HepG2 (cell line): ENCODE measurements at regions not wholly inside any gene's neighbourhood (a gene's known extent, or its start where the extent isn't known, plus 50 kb on each side); places are given as distances from the start of the nearest gene placed in this dataset.

Experiments
- ATAC-seq: fragments of 200-7000 bp; cut with Tn5 transposase; 3 replicates; pipeline ENCODE4 v1.9.1; 2020; ENCODE audit warnings: mild to moderate bottlenecking, moderate library complexity
- BruUV-seq: library from RNA; stranded (reverse); fragments of 400-500 nt; replicated peaks from 2 replicates; lab custom pipeline; 2021; lab: Mats Ljungman, UMichigan
- CTCF ChIA-PET: fragments of 300-600 bp; formaldehyde crosslinking; extraction: SDS; loops from one replicate; lab custom pipeline; 2021; ENCODE audit warnings: low total read pairs, inconsistent platforms, low intra/inter-chr PET ratio; lab: Yijun Ruan, JAX
- POLR2A ChIA-PET: fragments of 350-600 bp; sonication (Branson Sonifier 250); formaldehyde crosslinking; loops from one replicate; lab custom pipeline; 2020; ENCODE audit warnings: antibody characterized with exemption, inconsistent platforms; lab: Yijun Ruan, JAX
- DNase-seq: peaks from one replicate; pipeline ENCODE4 v3.0.0-alpha.2; 2015; ENCODE audit warnings: low spot score
- FAIRE-seq: peaks from 3 replicates; lab custom pipeline; 2011; peaks lifted over from hg19 to GRCh38; lab: Jason Lieb, UNC
- H2AFZ ChIP-seq: one replicate; pipeline ENCODE4 v1.6.1; 2011; ENCODE audit warnings: low read length, inconsistent platforms
- H3K27ac ChIP-seq: fragments of 300-600 bp; 3 replicates; pipeline ENCODE4 v1.8.0; 2011; ENCODE audit warnings: mixed run types, mild to moderate bottlenecking, mixed read lengths, low read length, inconsistent platforms; ENCODE audit not compliant: insufficient read depth; ENCODE audit errors: extremely low read length
- H3K27me3 ChIP-seq, 2 experiments: fragments of 200-600 bp in 1 of 2; 2 replicates in 1 of 2; 3 replicates in 1 of 2; pipeline versions ENCODE4 v1.6.0 to v1.8.0; 2011; ENCODE audit warnings: low read length in 2 of 2, mild to moderate bottlenecking in 2 of 2, moderate library complexity in 2 of 2, inconsistent platforms in 1 of 2; ENCODE audit not compliant: insufficient read depth in 2 of 2, control insufficient read depth in 1 of 2
- H3K36me3 ChIP-seq, 2 experiments: fragments of 200-600 bp in 1 of 2; replicated peaks in 1 of 2; 2 replicates in 1 of 2; 3 replicates in 1 of 2; pipeline versions ENCODE4 v1.5.1 to v1.8.0; 2011; ENCODE audit warnings: low read length in 2 of 2, inconsistent platforms in 1 of 2; ENCODE audit not compliant: insufficient read depth in 2 of 2, control insufficient read depth in 1 of 2
- H3K4me1 ChIP-seq: 2 replicates; pipeline ENCODE4 v1.5.1; 2012; ENCODE audit warnings: low read length, inconsistent platforms; ENCODE audit not compliant: insufficient read depth
- H3K4me2 ChIP-seq: 2 replicates; pipeline ENCODE4 v1.6.0; 2011; ENCODE audit warnings: low read depth, low read length, inconsistent platforms
- H3K4me3 ChIP-seq, 3 experiments: fragments of 200-600 bp in 1 of 3; sonication (generic), shearing (Covaris generic) in 1 of 3; replicated peaks in 1 of 3; 2 replicates each; pipeline ENCODE4 v1.5.1; 2011 to 2016; ENCODE audit warnings: low read length in 3 of 3, inconsistent platforms in 2 of 3, low read depth in 2 of 3, mild to moderate bottlenecking in 2 of 3, control low read depth in 1 of 3, mixed read lengths in 1 of 3; ENCODE audit not compliant: insufficient read depth in 1 of 3
- H3K79me2 ChIP-seq: one replicate; pipeline ENCODE4 v1.6.1; 2011; ENCODE audit warnings: low read length, inconsistent platforms; ENCODE audit not compliant: insufficient read depth
- H3K9ac ChIP-seq: 2 replicates; pipeline ENCODE4 v1.6.0; 2011; ENCODE audit warnings: mild to moderate bottlenecking, low read depth, low read length, inconsistent platforms; ENCODE audit not compliant: insufficient read depth
- H3K9me3 ChIP-seq: 2 replicates; pipeline ENCODE4 v1.5.1; 2012; ENCODE audit warnings: mild to moderate bottlenecking, low read length
- H4K20me1 ChIP-seq: 2 replicates; pipeline ENCODE4 v1.6.0; 2011; ENCODE audit warnings: inconsistent platforms, mild to moderate bottlenecking, low read length, moderate library complexity; ENCODE audit not compliant: insufficient read depth
- AFF4 ChIP-seq: sonication (generic); formaldehyde crosslinking; IDR thresholded peaks from 2 replicates; pipeline ENCODE4 v1.4.0; 2020; ENCODE audit warnings: missing genetic modification reagents
- AGO2 ChIP-seq: fragments of 200-400 bp; formaldehyde crosslinking; optimal IDR thresholded peaks from 2 replicates; pipeline ENCODE3; 2017; ENCODE audit warnings: mild to moderate bottlenecking, low read depth, low read length, moderate library complexity
- FOSL2 ChIP-seq: sonication (generic); formaldehyde crosslinking; IDR thresholded peaks from 2 replicates; pipeline ENCODE4 v1.4.0; 2020; ENCODE audit warnings: missing genetic modification reagents
- HBP1 ChIP-seq: IDR thresholded peaks from 2 replicates; pipeline ENCODE4 v1.6.1; 2016; ENCODE audit warnings: low read depth, control low read depth
- HOXA3 ChIP-seq: sonication (generic); formaldehyde crosslinking; IDR thresholded peaks from 2 replicates; pipeline ENCODE4 v1.5.0; 2020; ENCODE audit warnings: missing genetic modification reagents
- HOXA5 ChIP-seq: sonication (generic); formaldehyde crosslinking; IDR thresholded peaks from 2 replicates; pipeline ENCODE4 v1.4.0; 2020; ENCODE audit warnings: missing genetic modification reagents
- MAFG ChIP-seq: sonication (generic); formaldehyde crosslinking; IDR thresholded peaks from 2 replicates; pipeline ENCODE4 v1.5.1; 2020; ENCODE audit warnings: mild to moderate bottlenecking, missing genetic modification reagents
- MYC ChIP-seq: sonication (generic); formaldehyde crosslinking; IDR thresholded peaks from 2 replicates; pipeline ENCODE4 v1.9.0; 2021; ENCODE audit warnings: missing genetic modification reagents, borderline replicate concordance
- NAIF1 ChIP-seq: sonication (generic); formaldehyde crosslinking; IDR thresholded peaks from 2 replicates; pipeline ENCODE4 v1.5.0; 2020; ENCODE audit warnings: mild to moderate bottlenecking, missing genetic modification reagents, borderline replicate concordance
- SIN3A ChIP-seq: IDR thresholded peaks from 2 replicates; pipeline ENCODE4 v1.6.1; 2011; ENCODE audit warnings: low read depth, mild to moderate bottlenecking, control low read depth, low read length, borderline replicate concordance
- SIX1 ChIP-seq: sonication (generic); formaldehyde crosslinking; IDR thresholded peaks from 2 replicates; pipeline ENCODE4 v1.4.0; 2020; ENCODE audit warnings: missing genetic modification reagents, borderline replicate concordance
- SMAD3 ChIP-seq: sonication (generic); formaldehyde crosslinking; IDR thresholded peaks from 2 replicates; pipeline ENCODE4 v1.4.0; 2020; ENCODE audit warnings: missing genetic modification reagents
- SMC3 ChIP-seq: IDR thresholded peaks from 2 replicates; pipeline ENCODE4 v1.6.1; 2011; ENCODE audit warnings: low read length, improper control_type of control experiment
- STAT6 ChIP-seq: sonication (generic); formaldehyde crosslinking; IDR thresholded peaks from 2 replicates; pipeline ENCODE4 v1.4.0; 2020; ENCODE audit warnings: missing genetic modification reagents, mild to moderate bottlenecking, borderline replicate concordance
- TBX2 ChIP-seq: sonication (generic); formaldehyde crosslinking; IDR thresholded peaks from 2 replicates; pipeline ENCODE4 v1.5.0; 2020; ENCODE audit warnings: missing genetic modification reagents, mild to moderate bottlenecking, borderline replicate concordance
- U2AF2 ChIP-seq: fragments of 200-400 bp; formaldehyde crosslinking; IDR thresholded peaks from 2 replicates; pipeline ENCODE4 v1.6.1; 2017; ENCODE audit warnings: low read depth, mild to moderate bottlenecking, low read length
- ZMAT3 ChIP-seq: sonication (generic); formaldehyde crosslinking; conservative IDR thresholded peaks from 2 replicates; pipeline ENCODE4 v1.7.0; 2021; ENCODE audit warnings: missing genetic modification reagents
- ZNF121 ChIP-seq: sonication (generic); formaldehyde crosslinking; IDR thresholded peaks from 2 replicates; pipeline ENCODE4 v1.5.0; 2020; ENCODE audit warnings: mild to moderate bottlenecking, missing genetic modification reagents
- ZNF207 ChIP-seq: fragments of 450-650 bp; IDR thresholded peaks from 2 replicates; pipeline ENCODE4 v1.6.1; 2016; ENCODE audit warnings: antibody characterized with exemption, borderline replicate concordance
- ZNF224 ChIP-seq: sonication (generic); formaldehyde crosslinking; IDR thresholded peaks from 2 replicates; pipeline ENCODE4 v1.5.0; 2020; ENCODE audit warnings: mild to moderate bottlenecking, missing genetic modification reagents
- WGBS: methylation state at CpG from one replicate; pipeline ENCODE4 v1.1.6; 2017; ENCODE audit warnings: low lambda C conversion rate; 5-methylcytosine and 5-hydroxymethylcytosine counted together
- in situ Hi-C: cut with HindIII; loops from 2 replicates; pipeline ENCODE4 v1.10.0; 2017; ENCODE audit warnings: low pct_unique_long_range_greater_than_20kb; ENCODE audit not compliant: extremely low pct_ligation_motif_present
- intact Hi-C: fragments of 100-400 bp; cut with micrococcal nuclease; formaldehyde crosslinking; loops from one replicate; pipeline ENCODE4 v1.10.0; 2022; ENCODE audit not compliant: unreplicated experiment

GRCh38 chr6:137698636-137699030 lies 168.4 kb upstream of the TNFAIP3 start:
- ChIA-PET CTCF (interaction anchor here (1.8 kb wide), 1 partner anchor 169 kb away, joined by 5 read pairs; the partner anchor contains the start of gene TNFAIP3), POLR2A (interaction anchor here (2.0 kb wide), 1 partner anchor 168 kb away, joined by 11 read pairs; the partner anchor contains the start of gene TNFAIP3)
- Histone ChIP-seq H3K79me2 (no peaks in the 10 kb centered on the region), H3K27me3 (no peaks in the 10 kb centered on the region), H3K4me3 (no peak overlapping the region), H3K4me2 (no peak overlapping the region), H3K4me1 (peaks cover 93% of the 10 kb centered on the region), H4K20me1 (no peaks in the 10 kb centered on the region), H3K36me3 (no peaks in the 10 kb centered on the region), H3K27ac (no peak overlapping the region), H3K9me3 (no peaks in the 10 kb centered on the region), H3K9ac (no peak overlapping the region), H2AFZ (peak overlapping the region; percentile 24)
- peak; percentile 46 for FAIRE-seq
- no peak for TF ChIP-seq STAT6
- no peak for TF ChIP-seq MYC (CRISPR knock-in tag)
- no peak for TF ChIP-seq TBX2 (CRISPR knock-in tag)
- TF ChIP-seq HBP1: no peak
- no peak for TF ChIP-seq SIX1 (CRISPR knock-in tag)
- no peak for TF ChIP-seq SIN3A
- TF ChIP-seq ZNF207: no peak
- TF ChIP-seq AGO2: no peak
- TF ChIP-seq SMAD3 (CRISPR knock-in tag): no peak
- TF ChIP-seq ZNF224: no peak
- no peak for TF ChIP-seq SMC3
- TF ChIP-seq MAFG (CRISPR knock-in tag): no peak
- no peak for TF ChIP-seq U2AF2
- no peak for TF ChIP-seq ZNF121 (CRISPR knock-in tag)
- no peak for TF ChIP-seq HOXA3 (CRISPR knock-in tag)
- no peak for TF ChIP-seq HOXA5 (CRISPR knock-in tag)
- TF ChIP-seq ZMAT3 (CRISPR knock-in tag): no peak
- no peak for TF ChIP-seq AFF4 (CRISPR knock-in tag)
- TF ChIP-seq NAIF1: no peak
- no peak for TF ChIP-seq FOSL2
- no TSS peak for BruUV-seq
- no peak for DNase-seq
- WGBS: 63% methylated on average over 3 of the region's 3 CpGs
- ATAC-seq: no peak
- in situ Hi-C loops (no loop called here), intact Hi-C loops (no loop called here)
